GM18861 (cell line): ENCODE measurements at regions not wholly inside any gene's neighbourhood (a gene's known extent, or its start where the extent isn't known, plus 50 kb on each side); places are given as distances from the start of the nearest gene placed in this dataset.

ENCODE experiments used
- ATAC-seq: cut with Tn5 transposase; IDR thresholded peaks from one replicate; pipeline ENCODE4 v1.9.1; 2021; ENCODE audit not compliant: unreplicated experiment

DNA sequence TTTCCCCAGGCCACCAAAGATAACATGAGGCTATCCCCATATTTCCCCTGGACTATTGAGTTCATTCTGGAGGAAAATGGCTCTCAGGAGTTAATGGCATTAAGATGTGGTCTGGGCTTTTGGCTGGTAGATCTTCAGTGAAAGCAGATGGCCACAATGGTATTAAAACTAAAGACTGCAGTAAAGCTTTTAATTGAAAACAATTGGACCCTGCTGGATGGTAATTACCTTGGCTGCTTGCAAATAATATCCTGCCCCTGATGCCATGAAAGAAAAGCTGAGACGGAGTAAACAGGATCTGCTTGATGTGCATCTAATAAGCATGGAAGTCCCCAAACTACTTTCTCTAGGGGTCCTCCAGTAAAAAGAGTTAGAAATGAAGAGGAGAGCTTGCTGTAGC, 255.8 kb downstream of the QKI start:
- ATAC-seq = no peak

DNA sequence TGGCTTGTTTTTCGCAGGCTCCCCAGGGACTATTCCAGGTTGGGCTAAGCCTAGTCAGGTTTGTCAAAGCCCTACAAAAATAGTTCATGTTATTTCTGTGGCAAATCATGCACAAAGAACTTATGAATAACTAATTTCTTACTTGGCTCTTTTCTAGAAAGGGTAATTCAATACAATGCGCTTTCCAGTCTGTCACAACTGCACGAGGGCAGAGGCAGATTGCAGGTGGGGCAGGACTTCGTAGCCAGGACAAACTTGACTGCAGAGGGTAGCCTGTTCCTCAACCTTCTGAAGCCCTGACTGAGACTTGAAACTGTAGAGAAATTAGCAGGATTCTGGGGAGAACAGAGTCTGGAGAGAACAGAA, 253.5 kb downstream of the QKI start:
- no peak for ATAC-seq

- ATAC-seq = peak; percentile 98
These were observed 253.0 kb downstream of the QKI start for GRCh38 chr6:163667372-163668060.

DNA sequence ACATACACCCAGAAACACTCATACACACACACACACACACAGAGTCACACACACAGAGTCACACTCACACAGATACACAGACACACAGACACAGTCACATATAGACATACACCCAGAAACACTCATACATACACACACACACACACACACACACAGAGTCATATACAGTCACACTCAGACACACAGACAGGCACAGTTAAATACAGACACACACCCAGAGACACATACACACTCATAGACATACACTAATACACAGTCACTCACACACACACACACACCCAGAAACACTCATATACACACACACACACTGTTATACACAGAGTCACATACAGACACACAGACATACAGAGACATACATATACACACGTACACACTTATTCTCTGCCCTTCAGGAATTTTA, 250.9 kb downstream of the QKI start:
- ATAC-seq = no peak

DNA sequence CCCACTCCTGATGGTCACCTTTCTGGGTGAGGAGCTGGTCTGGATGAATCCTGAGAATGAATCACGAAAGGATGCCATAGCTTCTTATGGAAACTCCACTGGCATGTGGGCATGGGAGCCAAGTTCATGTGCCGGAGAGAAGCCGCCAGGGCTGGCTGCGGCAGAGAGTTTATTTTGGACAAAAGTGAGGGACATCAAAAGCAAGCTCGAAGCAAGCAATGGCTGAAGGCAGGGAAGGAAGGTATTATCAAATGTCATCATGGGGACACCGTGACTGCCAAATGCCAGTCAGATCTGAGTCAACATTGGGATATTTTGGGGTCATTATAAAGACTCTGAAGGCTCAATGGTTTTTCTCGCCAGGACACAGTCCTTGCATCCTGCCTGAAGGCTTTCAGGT, 249.1 kb downstream of the QKI start:
- no peak for ATAC-seq

- ATAC-seq = no peak
These were observed 248.2 kb downstream of the QKI start for GRCh38 chr6:163662604-163663225.

DNA sequence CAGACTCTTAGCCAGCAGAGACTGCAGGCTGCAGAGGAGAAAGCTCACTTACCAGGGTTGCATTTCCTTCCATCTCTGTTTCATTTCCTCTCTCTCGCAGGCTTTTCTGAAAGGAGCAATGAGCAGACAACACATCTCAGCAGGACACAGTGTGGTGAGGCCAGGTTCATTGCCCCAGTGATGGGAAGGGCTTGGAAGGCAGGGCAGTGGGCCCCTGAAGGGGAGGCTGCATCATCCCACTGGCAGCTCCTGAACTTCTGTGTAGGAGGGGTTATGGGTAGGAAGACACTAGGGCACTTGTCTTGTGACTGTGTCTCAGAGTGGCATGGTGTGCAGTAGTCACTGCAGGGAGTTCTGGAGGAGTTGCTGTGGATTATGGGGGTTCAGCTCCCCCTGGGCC, 246.8 kb downstream of the QKI start:
- ATAC-seq = peak; percentile 99

DNA sequence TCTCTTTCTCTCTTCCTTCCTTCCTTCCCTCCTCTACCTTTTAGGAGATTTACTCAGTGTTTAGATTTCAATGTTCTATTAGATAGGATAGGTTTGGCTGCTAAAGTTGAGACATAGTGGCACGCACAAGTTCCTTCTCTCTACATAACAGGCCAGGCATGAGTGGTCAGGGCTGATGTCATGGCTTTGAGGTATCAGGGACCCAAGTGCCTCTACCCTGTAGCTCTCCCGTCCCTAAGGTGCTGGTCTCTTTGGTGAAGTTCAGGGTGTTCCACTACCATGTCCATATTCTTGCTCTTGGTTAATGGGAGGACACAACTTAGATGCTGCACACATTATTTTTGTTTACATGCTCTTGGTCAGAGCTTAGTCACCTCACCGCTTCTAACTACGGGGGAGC, 245.3 kb downstream of the QKI start:
- ATAC-seq = no peak

DNA sequence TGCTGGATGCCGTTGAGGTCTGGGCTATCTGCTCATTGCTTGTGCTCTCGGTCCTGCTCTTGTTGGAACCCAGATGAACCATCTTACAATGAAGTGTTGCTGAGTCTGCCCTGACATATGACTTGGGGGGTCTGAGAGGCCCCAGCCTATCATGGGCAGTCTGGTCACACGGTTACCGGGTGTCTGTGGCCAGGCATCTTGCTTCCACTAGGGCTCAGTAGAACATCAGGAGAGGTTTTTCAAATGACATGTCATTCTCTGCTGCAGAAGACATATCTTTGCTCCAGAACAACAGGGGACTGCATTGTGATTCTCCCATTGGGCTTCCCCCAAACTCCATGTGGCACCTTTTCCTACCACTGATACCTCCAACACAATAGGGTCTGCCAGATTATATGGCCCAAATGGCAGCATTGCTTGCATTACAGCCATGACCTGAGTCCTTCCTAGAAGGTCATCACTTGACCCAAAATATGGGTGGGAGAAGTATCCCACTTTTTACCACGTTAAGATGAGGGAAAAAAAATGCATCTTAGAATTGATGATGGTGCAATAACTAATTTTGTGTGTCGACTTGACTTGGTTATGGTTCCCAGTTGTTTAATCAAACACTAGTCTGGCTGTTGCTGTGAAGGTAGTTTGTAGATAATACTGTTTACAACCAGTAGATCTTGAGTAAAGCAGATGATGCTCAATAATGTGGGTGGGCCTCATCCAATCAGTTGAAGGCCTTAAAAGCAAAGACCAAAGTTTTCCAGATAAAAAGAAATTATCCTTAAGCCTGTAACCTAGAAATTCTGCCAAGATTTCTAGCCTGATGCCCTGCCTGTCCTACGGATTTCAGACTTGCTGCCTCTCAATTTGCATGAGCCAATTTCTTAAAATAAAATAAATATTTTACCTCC, 241.0 kb downstream of the QKI start:
- peak; percentile 64 for ATAC-seq

DNA sequence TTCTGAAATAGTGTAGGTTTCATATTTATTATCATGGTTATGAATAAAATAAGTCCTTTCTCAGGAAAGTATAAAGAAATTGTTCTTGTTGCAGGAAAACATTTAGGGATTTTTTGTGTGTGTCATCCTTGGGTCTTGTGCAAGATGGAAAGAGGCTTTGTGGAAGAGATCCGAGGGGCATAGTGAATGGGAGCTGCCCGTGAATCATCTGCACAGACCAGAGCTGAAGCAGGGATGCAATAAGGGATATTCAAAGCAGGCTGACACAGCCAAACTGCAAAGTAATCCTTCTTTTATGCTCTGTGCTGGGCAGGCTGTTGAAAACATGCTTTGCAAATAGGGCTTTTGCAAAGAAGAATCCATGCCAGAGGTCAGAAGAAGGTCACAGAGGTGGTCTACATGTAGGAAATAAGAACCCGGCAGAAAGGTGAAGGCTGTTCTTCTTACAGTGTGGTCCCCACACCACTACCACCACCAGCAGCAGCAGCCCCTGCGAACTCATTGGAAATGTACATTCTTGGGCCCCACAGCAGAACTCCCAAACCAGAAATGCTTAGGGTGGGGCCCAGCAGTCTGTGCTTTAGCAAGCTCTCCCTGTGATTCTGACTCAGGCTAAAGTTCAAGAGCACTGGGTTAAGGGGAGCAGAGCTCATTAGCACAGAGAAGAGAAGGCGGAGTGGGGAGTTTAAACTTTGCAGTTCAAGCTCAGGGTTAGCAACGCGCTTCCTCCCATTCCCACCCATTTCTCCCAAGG, 237.6 kb downstream of the QKI start:
- no peak for ATAC-seq

DNA sequence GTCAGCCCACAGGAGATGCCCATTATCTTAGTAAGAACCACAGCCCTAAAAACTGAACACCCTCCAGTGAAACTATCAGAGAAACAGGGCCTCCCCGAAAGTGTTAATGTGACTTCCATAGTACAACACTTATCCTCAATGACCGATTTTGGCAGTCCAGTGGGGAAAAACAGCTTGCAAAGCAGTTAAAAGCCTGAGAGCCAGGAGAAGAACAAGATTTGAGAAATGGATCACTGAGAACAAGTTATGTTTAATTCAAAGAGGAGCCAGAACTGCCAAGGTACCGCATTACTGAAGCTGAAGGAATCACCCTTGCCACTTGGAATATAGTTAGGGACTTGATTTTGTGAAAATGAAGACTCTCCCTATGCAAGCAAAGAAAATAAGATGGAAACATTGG, 236.9 kb downstream of the QKI start:
- no peak for ATAC-seq

DNA sequence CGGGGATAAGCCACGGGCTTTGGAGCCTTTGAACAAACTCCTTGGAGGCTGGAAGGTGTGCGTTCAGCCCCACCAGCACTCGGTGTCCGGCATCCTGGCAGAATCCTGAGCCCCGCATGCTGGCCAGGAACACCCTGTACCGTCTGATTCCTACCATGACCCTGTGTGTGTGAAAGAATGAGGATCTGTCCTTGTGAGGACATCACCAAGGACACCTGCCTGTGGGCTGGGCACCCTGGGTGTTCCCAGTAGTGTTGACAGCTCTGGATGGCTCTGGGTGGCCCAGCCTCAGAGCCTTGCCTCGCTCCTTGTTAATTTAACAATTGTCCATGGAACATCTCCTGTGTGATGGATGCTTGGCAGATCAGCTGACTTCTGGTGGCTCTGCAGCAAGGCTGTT, 234.3 kb downstream of the QKI start:
- no peak for ATAC-seq

GRCh38 chr6:163647624-163648023, 233.1 kb downstream of the QKI start:
- ATAC-seq = no peak

DNA sequence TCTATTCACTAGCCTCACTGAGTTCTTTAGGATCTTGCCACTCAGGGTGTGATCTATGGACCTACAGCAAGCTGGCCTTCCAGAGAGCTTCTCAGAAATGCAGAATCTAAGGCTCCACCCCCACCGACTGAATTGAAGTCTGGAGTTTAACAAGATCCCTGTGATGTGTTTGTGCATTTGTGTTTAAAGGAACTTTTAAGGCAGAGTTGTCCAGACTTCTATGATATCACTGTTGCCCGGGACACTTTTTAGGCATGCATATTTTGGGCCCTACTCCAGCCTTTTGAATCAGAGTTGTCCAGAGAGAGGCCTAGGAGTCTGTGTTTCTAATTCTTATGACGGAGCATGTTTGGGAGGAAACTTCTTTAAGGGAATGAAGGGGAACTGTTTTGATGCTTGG, 232.3 kb downstream of the QKI start:
- no peak for ATAC-seq

DNA sequence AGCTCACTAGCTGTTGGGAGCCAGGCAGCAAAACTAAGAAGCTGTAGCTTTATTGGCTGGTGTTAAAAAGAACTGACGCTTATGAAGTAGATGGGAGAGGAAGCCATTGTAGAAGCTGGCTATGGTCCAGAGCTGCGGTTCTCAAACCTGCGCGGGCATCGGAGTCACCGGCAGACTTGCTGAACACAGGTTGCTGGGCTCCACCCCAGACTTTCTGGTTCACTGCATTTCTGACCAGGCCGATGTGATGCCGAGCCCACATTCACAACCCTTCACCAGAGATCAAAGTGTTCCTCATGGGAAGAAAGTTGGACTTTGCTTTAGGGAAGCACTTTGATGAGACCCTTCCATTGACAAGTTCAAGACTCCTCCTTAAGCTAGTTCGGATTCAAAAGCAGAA, 231.6 kb downstream of the QKI start:
- no peak for ATAC-seq

DNA sequence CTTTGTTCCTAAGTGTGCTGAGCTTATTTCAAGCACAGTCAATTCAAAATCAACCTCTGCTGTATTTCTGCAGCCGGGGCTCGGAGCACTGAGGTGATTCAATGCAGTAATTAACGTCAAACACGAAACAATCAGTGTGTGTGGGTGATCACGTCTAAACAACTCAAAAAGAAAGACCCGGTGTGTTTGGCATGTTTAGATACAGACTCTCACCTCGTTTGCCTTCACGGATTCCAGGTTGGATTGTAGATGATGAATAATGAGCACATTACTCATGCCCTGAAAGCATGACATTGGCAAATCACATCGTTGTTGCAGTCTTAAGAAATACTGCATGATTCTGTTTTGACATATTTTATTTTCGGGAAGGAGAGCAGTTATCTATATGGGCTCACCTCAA, 231.0 kb downstream of the QKI start:
- ATAC-seq = no peak

DNA sequence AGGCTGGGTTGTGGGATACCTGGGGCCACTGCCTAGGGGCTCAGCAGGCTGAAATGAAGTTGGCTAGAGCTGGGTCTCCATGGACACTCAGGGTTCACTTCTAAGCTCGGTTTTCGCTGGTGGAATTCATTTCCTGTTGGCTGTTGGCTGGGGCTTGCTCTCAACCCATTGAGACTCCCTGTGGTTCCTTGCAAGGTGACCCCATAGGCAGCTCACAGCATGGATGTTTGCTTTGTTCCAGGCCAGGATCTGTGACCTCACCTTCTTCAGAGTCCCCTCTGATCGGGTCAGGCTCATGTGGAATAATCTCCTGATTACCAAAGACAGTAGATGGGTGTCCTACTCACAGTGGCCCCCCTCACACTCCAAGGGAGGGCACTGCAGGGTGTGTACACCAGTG, 229.3 kb downstream of the QKI start:
- ATAC-seq = no peak

DNA sequence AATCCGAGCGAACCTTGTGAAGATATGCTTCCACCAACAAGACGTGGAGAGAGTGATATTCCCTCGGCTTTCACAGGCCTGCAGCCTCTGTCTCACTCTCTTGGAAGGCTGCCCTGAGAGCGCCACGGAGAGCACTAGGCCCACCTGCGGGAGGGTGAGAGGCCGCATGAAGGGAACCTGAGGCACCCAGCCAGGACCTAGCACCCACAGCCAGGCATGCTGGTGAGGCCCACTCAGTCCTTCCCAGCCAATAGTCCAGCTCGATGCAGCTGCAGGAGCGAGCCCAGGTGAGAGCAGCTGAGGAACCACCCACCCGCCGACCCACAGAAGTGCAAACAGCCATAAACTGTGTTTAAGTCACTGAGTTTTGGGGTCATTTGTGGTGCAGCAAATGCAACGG, 227.2 kb downstream of the QKI start:
- ATAC-seq = no peak

DNA sequence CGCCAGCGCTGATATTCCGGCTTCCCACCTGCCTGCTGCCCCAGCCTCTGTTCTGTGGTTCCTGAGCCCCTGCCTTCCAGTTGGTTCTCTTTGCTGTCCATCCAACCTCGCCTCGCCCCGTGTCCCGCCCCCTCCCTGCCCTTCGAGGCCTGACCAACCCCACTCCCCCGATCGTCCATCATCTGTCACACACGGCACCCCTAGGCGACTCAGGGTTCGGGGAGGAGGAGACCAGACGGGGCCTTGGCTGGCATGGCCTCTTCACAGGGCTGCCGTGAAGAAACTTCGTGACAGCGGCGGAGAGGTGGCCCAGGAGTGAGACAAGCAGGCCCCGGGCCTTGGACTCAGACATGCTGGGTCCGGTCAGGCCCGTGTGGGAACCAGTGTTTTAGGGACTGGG, 226.1 kb downstream of the QKI start:
- no peak for ATAC-seq

DNA sequence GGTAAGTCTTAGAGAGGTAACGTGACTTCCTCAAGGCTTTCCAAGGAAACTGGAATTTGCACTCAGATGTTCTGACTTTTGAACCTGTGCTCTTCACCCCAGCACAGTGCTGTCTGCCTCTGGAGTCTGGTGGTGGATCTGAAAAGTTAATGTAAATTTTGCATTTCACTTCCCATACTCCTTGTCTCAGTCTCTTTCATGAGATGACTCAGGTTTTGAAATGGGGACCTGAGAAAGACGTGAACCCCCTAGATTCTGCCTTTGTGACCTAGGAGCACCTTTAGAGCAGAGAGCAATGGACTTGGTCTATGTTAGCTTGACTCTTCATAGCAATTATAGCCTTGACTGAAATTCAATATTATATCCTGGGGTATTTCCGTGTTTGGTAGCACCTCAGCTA, 223.0 kb downstream of the QKI start:
- ATAC-seq = peak; percentile 65

DNA sequence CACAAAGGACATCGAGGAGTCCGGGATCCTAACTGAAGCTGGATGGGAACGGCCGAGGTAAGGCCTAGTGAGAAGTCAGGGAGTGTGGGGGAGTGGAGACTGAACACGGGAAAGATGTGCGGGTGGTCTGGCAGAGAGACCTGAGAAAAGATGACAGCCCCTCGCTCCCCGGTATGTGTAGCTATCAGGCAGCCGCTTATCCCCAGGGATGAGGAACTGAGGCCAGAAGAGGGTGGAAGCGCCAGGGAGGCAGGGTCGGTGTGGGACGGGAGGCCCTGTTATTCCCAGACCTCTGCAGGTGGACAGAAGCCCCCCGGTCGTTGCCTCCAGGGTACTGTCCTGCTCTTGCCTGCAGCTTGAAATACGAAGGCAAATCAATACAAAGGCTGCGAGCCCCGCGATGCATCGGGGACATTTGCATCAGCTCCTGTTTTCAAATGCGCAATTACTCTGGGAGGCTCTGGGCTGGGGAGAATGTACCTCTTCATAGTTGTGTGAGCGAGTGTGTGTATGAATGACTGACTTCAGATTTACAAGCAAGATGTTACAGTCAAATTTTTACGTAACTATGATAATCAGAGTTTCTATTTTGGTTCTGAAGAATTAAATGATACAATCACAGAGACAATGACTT, 221.3 kb downstream of the QKI start:
- ATAC-seq = no peak
